ENCODE measurements at regions not wholly inside any gene's neighbourhood (a gene's known extent, or its start where the extent isn't known, plus 50 kb on each side); places are given as distances from the start of the nearest gene placed in this dataset.

DNA sequence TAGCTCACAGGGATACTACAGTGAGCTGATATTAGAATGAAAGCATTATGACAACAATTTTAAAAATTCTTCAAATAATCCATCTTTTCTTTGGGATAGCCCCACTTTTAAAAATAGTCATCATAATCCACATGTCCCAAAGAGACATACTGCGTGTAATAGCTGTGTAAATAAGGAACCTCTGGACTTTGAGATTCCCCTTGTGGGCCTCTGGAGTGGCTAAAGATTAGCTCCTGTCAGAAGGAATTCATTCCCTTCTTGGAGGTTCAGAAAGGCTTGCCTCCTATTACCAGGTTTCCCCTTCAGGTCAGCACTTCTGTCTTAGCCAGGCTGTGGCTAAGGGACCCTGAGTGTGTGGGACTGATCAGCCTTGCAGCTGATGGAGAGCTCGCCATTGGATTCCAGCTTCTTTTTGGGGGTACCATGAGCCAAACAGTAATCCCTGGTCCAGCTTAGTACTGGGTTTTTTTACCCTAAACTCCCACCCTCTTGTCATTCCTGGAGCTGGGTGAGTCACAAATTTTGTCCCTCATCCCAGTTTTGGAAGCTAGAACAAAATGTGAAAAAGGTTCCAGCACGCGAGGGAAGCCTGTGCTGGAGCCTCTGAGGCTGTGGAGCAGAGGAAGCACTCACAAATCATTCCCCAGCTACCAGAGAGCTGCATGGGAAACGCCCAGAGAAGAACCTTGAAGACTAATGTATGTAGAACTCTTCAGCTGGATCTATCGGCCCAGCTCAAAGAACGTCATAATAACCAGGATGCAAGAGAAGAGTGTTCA is 96.7 kb downstream of the RNASEH2B start:
- ATAC-seq, result peak; percentile 61
- H3K36me3 ChIP-seq, result no peaks in the 10 kb centered on the region
- peaks cover 0 to 4% (median 0%) of the 10 kb centered on the region in 3 donors for H3K4me1 ChIP-seq
- H3K27ac ChIP-seq, result peak overlapping the region in 2 of 4 donors; percentile 33 to 45
- H3K4me3 ChIP-seq, result no peak overlapping the region
- 50 to 81% methylated on average over 3 to 4 of the region's 7 CpGs for WGBS, 2 donors (ENCODE audit: low coverage in 1 of 2)
- TF ChIP-seq EP300 (IDR thresholded peaks at IDR 0.05), result no peak
- TF ChIP-seq POLR2A (IDR thresholded peaks at IDR 0.05), result no peak
- no peak for TF ChIP-seq POLR2AphosphoS5 (IDR thresholded peaks at IDR 0.05)
- TF ChIP-seq, protein P1, sequence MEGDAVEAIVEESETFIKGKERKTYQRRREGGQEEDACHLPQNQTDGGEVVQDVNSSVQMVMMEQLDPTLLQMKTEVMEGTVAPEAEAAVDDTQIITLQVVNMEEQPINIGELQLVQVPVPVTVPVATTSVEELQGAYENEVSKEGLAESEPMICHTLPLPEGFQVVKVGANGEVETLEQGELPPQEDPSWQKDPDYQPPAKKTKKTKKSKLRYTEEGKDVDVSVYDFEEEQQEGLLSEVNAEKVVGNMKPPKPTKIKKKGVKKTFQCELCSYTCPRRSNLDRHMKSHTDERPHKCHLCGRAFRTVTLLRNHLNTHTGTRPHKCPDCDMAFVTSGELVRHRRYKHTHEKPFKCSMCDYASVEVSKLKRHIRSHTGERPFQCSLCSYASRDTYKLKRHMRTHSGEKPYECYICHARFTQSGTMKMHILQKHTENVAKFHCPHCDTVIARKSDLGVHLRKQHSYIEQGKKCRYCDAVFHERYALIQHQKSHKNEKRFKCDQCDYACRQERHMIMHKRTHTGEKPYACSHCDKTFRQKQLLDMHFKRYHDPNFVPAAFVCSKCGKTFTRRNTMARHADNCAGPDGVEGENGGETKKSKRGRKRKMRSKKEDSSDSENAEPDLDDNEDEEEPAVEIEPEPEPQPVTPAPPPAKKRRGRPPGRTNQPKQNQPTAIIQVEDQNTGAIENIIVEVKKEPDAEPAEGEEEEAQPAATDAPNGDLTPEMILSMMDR (IDR thresholded peaks at IDR 0.05), result no peak
- H3K9me3 ChIP-seq, result no peaks in the 10 kb centered on the region
- H3K27me3 ChIP-seq, result no peaks in the 10 kb centered on the region

Small RNA genes lying in the stretch of these regions (small RNA-seq; reads per million reads assigned to genes)
- 0 reads per million in 4 donors for gene RNA5SP29

Measured in gastroesophageal sphincter (tissue), 4 donors.